HG03442 (cell line): ENCODE measurements at regions not wholly inside any gene's neighbourhood (a gene's known extent, or its start where the extent isn't known, plus 50 kb on each side); places are given as distances from the start of the nearest gene placed in this dataset.

Experiments used
- ATAC-seq: cut with Tn5 transposase; IDR thresholded peaks from one replicate; pipeline ENCODE4 v1.9.1; 2021; ENCODE audit warnings: mild to moderate bottlenecking, moderate library complexity; ENCODE audit not compliant: unreplicated experiment

GRCh38 chr1:214202992-214203391 lies 78.0 kb upstream of the SMYD2 start:
- no peak for ATAC-seq

GRCh38 chr1:214205053-214205452 lies 75.9 kb upstream of the SMYD2 start:
- no peak for ATAC-seq

GRCh38 chr1:214208460-214208859 lies 72.5 kb upstream of the SMYD2 start:
- ATAC-seq = no peak

GRCh38 chr1:214209260-214209808 lies 71.6 kb upstream of the SMYD2 start:
- no peak for ATAC-seq

GRCh38 chr1:214213136-214213535 lies 67.8 kb upstream of the SMYD2 start:
- no peak for ATAC-seq

- ATAC-seq = no peak
Measured at GRCh38 chr1:214214851-214215250, 66.1 kb upstream of the SMYD2 start.

GRCh38 chr1:214215583-214215982 lies 65.4 kb upstream of the SMYD2 start:
- no peak for ATAC-seq

- no peak for ATAC-seq
Measured at GRCh38 chr1:214216021-214216420, 64.9 kb upstream of the SMYD2 start.

GRCh38 chr1:214216779-214217178 lies 64.2 kb upstream of the SMYD2 start:
- ATAC-seq = no peak

- no peak for ATAC-seq
Measured at GRCh38 chr1:214219902-214220301, 61.1 kb upstream of the SMYD2 start.

GRCh38 chr1:214220891-214221290 lies 60.1 kb upstream of the SMYD2 start:
- no peak for ATAC-seq

- ATAC-seq = no peak
Measured at GRCh38 chr1:214224611-214225354, 56.2 kb upstream of the SMYD2 start.

- ATAC-seq = no peak
Measured at GRCh38 chr1:214228976-214229375, 52.0 kb upstream of the SMYD2 start.

- ATAC-seq = no peak
Measured at GRCh38 chr1:214229736-214230135, 51.2 kb upstream of the SMYD2 start.
